ENCODE measurements at regions not wholly inside any gene's neighbourhood (a gene's known extent, or its start where the extent isn't known, plus 50 kb on each side); places are given as distances from the start of the nearest gene placed in this dataset.

DNA sequence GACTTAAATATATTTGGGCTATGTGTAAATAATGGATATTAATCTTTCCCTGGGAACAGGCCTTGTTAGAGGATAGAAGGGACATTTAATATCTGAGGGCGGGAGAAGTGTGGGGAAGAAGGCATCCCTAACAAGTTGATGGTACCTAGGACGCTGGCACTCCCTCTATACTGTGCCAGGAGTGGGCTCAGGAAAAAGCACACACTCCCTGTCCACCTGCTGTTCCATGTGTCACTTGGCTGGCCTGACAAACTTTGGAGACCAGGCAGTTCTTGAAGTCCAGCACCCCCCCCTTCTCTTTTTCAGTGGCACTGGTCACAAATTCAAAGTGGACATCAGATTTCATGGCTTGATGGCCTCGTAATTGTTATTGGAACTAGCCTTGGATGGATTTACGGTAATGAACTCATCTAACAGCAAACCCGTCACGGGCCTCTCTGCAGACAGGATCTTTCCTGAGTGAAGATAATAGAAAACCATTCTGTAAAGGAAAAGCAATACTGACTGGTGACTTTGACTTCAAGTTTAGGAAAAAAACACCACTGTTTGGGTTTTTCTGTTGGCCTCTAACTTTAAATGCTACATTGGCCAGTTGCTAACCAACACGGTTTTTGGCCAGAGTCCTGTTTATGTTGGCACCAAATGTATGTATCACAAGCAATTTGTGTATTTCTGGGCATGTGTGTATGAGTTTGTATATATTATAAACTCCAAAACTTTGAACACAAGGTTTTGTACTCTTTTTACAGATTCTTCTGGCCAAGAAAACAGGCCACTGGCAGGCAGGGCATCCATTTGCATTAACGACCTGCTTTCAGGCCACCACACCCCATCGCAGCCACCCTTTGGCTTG is 552.6 kb downstream of the CCDC171 start:
- no peak overlapping the region for H3K4me3 ChIP-seq
- intact Hi-C loops (cut with micrococcal nuclease) (no loop called here), in situ Hi-C loops (cut with MboI) (no loop called here)
- H3K4me2 ChIP-seq (ENCODE audit: insufficient read depth, low read length) = no peak overlapping the region
- ChIA-PET CTCF (ENCODE audit: low intra/inter-chr PET ratio) (no interaction called here), POLR2A (no interaction called here)
- no peaks in the 10 kb centered on the region for H3K27me3 ChIP-seq (ENCODE audit: control insufficient read depth in 2 of 2, insufficient read depth in 2 of 2, low read length in 2 of 2)
- H3K9ac ChIP-seq (ENCODE audit: insufficient read depth in 1 of 2, low read depth in 2 of 2, low read length in 2 of 2) = no peak overlapping the region
- no peaks in the 10 kb centered on the region for H3K36me3 ChIP-seq (ENCODE audit: control insufficient read depth, insufficient read depth, low read length)
- BruUV-seq (replicated peaks) = no TSS peak
- H4K20me1 ChIP-seq (replicated peaks; ENCODE audit: control insufficient read depth, insufficient read depth, low read length) = no peaks in the 10 kb centered on the region
- FAIRE-seq (no peak), ATAC-seq (no peak), DNase-seq (ENCODE audit: extremely low read depth in 1 of 4, low spot score in 3 of 4) (no peak)
- H2AFZ ChIP-seq (ENCODE audit: low read depth, low read length) = no peak overlapping the region
- H3K9me1 ChIP-seq (ENCODE audit: control insufficient read depth, insufficient read depth, low read length) = no peaks in the 10 kb centered on the region
- no peaks in the 10 kb centered on the region for H3K4me1 ChIP-seq (replicated peaks in 1 of 2; ENCODE audit: control insufficient read depth in 2 of 2, insufficient read depth in 2 of 2, low read length in 2 of 2)
- H3K9me3 ChIP-seq (replicated peaks; ENCODE audit: control insufficient read depth, insufficient read depth, low read depth, low read length) = no peaks in the 10 kb centered on the region
- no peaks in the 10 kb centered on the region for H3K79me2 ChIP-seq (ENCODE audit: control insufficient read depth, insufficient read depth, low read length)
- no peak overlapping the region for H3K27ac ChIP-seq (ENCODE audit: extremely low read depth, low read depth, low read length)
- 0% methylated on average over 7 of the region's 9 CpGs for WGBS (ENCODE audit: insufficient coverage, low coverage, missing lambda C conversion rate)
- TF ChIP-seq ZZZ3 (IDR thresholded peaks at IDR 0.05) (no peak), CAMTA2 (CRISPR knock-in tag; conservative IDR thresholded peaks at IDR 0.05) (no peak), ZNF384 (IDR thresholded peaks at IDR 0.05; ENCODE audit: low read depth, low read length) (no peak), STAT6 (CRISPR knock-in tag; IDR thresholded peaks at IDR 0.05) (no peak), SRSF9 (IDR thresholded peaks at IDR 0.05; ENCODE audit: borderline replicate concordance, low read depth, low read length) (no peak), ZBTB17 (CRISPR knock-in tag; IDR thresholded peaks at IDR 0.05) (no peak)
- TF ChIP-seq, protein P1, sequence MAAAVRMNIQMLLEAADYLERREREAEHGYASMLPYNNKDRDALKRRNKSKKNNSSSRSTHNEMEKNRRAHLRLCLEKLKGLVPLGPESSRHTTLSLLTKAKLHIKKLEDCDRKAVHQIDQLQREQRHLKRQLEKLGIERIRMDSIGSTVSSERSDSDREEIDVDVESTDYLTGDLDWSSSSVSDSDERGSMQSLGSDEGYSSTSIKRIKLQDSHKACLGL (CRISPR knock-in tag; IDR thresholded peaks at IDR 0.05; ENCODE audit: borderline replicate concordance, poor library complexity, severe bottlenecking) = no peak
- TF ChIP-seq, protein P2, sequence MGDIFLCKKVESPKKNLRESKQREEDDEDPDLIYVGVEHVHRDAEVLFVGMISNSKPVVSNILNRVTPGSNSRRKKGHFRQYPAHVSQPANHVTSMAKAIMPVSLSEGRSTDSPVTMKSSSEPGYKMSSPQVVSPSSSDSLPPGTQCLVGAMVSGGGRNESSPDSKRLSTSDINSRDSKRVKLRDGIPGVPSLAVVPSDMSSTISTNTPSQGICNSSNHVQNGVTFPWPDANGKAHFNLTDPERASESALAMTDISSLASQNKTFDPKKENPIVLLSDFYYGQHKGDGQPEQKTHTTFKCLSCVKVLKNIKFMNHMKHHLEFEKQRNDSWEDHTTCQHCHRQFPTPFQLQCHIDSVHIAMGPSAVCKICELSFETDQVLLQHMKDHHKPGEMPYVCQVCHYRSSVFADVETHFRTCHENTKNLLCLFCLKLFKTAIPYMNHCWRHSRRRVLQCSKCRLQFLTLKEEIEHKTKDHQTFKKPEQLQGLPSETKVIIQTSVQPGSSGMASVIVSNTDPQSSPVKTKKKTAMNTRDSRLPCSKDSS (IDR thresholded peaks at IDR 0.05; ENCODE audit: low read depth, partially characterized antibody) = no peak

Measured in K562 (cell line).